BLaER1 (cell line): ENCODE measurements at regions not wholly inside any gene's neighbourhood (a gene's known extent, or its start where the extent isn't known, plus 50 kb on each side); places are given as distances from the start of the nearest gene placed in this dataset.

Experiments used
- H3K27ac ChIP-seq: shearing (Covaris generic); formaldehyde crosslinking; 2 replicates; pipeline ENCODE4 v1.8.1; 2022
- H3K27me3 ChIP-seq: shearing (Covaris generic); formaldehyde crosslinking; 2 replicates; pipeline ENCODE4 v1.8.1; 2022
- H3K36me3 ChIP-seq: shearing (Covaris generic); formaldehyde crosslinking; 2 replicates; pipeline ENCODE4 v1.8.1; 2022
- H3K4me1 ChIP-seq: shearing (Covaris generic); formaldehyde crosslinking; 2 replicates; pipeline ENCODE4 v1.8.1; 2022
- H3K4me2 ChIP-seq: shearing (Covaris generic); formaldehyde crosslinking; 2 replicates; pipeline ENCODE4 v1.8.1; 2022
- H3K4me3 ChIP-seq: shearing (Covaris generic); formaldehyde crosslinking; 2 replicates; pipeline ENCODE4 v1.8.1; 2022
- H3K9ac ChIP-seq: shearing (Covaris generic); formaldehyde crosslinking; 2 replicates; pipeline ENCODE4 v1.8.1; 2022
- H3K9me3 ChIP-seq: shearing (Covaris generic); formaldehyde crosslinking; 2 replicates; pipeline ENCODE4 v1.8.1; 2022
- H4K20me1 ChIP-seq: shearing (Covaris generic); formaldehyde crosslinking; 2 replicates; pipeline ENCODE4 v1.8.1; 2022
- Cebpa-rat ChIP-seq: shearing (Covaris generic); IDR thresholded peaks from 2 replicates; pipeline ENCODE4 v1.8.1; 2022

GRCh38 chr13:53217194-53217593, 188.6 kb downstream of the OLFM4 start:
- no peak for TF ChIP-seq Cebpa-rat
- H4K20me1 ChIP-seq: no peaks in the 10 kb centered on the region
- H3K4me1 ChIP-seq: no peaks in the 10 kb centered on the region
- no peaks in the 10 kb centered on the region for H3K27me3 ChIP-seq
- peaks cover 2% of the 10 kb centered on the region; the same call in 1 of the 2 replicates for H3K9me3 ChIP-seq
- H3K4me2 ChIP-seq: no peak overlapping the region
- H3K36me3 ChIP-seq: no peaks in the 10 kb centered on the region
- H3K27ac ChIP-seq: no peak overlapping the region
- H3K9ac ChIP-seq: no peak overlapping the region
- H3K4me3 ChIP-seq: no peak overlapping the region

DNA sequence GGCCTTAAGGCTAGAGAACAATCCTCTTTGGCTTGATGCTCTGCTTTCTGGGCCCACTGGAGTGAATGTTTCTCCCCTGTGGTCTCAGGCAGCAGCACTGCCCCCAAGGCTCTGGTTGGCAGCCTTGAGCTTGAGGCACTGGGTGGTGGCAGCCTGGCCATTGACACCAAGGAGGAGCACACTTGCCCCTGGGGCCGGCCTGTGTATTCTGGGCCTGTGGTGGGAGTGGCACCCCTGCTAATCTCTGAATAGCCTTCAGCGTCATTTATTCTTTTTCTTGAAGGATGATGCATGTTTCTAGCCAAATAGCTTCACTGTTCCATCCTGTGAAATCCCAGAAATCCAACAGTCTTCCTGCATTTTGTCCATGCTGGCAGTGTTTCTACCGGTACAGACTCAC, 191.4 kb downstream of the OLFM4 start:
- no peak overlapping the region for H3K9ac ChIP-seq
- TF ChIP-seq Cebpa-rat: no peak
- H3K9me3 ChIP-seq: peaks cover 18% of the 10 kb centered on the region
- no peak overlapping the region for H3K4me2 ChIP-seq
- no peaks in the 10 kb centered on the region for H3K27me3 ChIP-seq
- no peak overlapping the region for H3K27ac ChIP-seq
- no peaks in the 10 kb centered on the region for H4K20me1 ChIP-seq
- no peaks in the 10 kb centered on the region for H3K4me1 ChIP-seq
- H3K4me3 ChIP-seq: no peak overlapping the region
- H3K36me3 ChIP-seq: no peaks in the 10 kb centered on the region

DNA sequence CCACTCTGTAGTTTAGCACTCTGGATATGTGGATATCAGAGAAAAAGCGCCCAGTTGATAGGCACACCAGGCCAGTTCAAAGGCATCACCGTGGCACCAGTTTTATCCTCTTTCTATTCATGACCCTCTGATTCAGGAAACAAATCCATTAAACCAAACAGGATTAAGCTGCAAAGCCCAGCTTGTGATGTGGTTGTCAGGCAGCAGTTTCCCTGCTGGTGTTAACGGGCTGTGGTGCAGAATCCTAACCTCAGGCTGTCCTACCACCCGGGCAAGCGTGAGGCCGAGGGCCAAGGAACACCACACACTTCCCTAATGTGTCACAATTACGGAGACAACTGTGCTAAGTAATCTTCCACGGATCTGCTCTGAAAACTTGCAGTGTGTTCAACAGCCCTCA, 209.1 kb downstream of the OLFM4 start:
- Histone ChIP-seq H3K4me2 (peak overlapping the region; percentile 22), H3K4me1 (peaks cover 27% of the 10 kb centered on the region), H3K9me3 (no peaks in the 10 kb centered on the region), H3K36me3 (no peaks in the 10 kb centered on the region), H3K9ac (no peak overlapping the region), H3K27me3 (no peaks in the 10 kb centered on the region), H3K27ac (no peak overlapping the region), H3K4me3 (no peak overlapping the region), H4K20me1 (no peaks in the 10 kb centered on the region)
- TF ChIP-seq Cebpa-rat: no peak

- Histone ChIP-seq H4K20me1 (no peaks in the 10 kb centered on the region), H3K4me2 (0 out of 2 replicates have a peak overlapping the region, but pooled peaks have one; percentile 22), H3K9me3 (no peaks in the 10 kb centered on the region), H3K27me3 (no peaks in the 10 kb centered on the region), H3K27ac (no peak overlapping the region), H3K4me3 (no peak overlapping the region), H3K4me1 (peaks cover 27% of the 10 kb centered on the region), H3K36me3 (no peaks in the 10 kb centered on the region), H3K9ac (no peak overlapping the region)
- no peak for TF ChIP-seq Cebpa-rat
These were observed 209.6 kb downstream of the OLFM4 start for GRCh38 chr13:53238261-53238660.

GRCh38 chr13:53240401-53241025, 211.9 kb downstream of the OLFM4 start:
- no peaks in the 10 kb centered on the region for H3K36me3 ChIP-seq
- H3K4me3 ChIP-seq: no peak overlapping the region
- H3K27me3 ChIP-seq: no peaks in the 10 kb centered on the region
- H4K20me1 ChIP-seq: no peaks in the 10 kb centered on the region
- peaks cover 27% of the 10 kb centered on the region for H3K4me1 ChIP-seq
- no peaks in the 10 kb centered on the region for H3K9me3 ChIP-seq
- H3K4me2 ChIP-seq: peak overlapping the region; percentile 20
- no peak overlapping the region for H3K9ac ChIP-seq
- no peak overlapping the region for H3K27ac ChIP-seq
- no peak for TF ChIP-seq Cebpa-rat

DNA sequence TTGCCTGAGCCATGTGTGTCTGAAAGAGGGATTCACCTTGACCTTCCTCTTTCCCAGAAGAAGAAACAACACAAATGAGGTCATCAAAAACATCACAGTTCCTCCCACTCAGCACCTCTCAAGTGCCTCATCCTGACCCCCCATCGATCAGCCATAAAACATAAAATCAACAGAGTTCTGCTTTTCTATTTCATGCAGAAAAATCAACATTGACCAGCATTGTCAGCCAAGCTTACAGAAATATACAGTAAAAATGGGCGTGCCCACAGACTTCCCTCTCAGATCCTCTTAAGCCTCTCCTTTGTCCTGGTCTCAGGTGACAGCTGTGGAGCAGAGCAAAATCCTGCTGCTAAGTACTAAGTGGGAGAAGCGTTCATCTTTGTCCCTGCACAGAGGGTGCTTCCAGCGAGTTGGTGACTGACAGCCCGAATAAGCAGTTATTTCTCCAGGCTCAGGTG, 213.3 kb downstream of the OLFM4 start:
- Histone ChIP-seq H3K4me1 (peaks cover 27% of the 10 kb centered on the region), H3K9me3 (no peaks in the 10 kb centered on the region), H4K20me1 (no peaks in the 10 kb centered on the region), H3K9ac (no peak overlapping the region), H3K4me2 (no peak overlapping the region), H3K4me3 (no peak overlapping the region), H3K27me3 (no peaks in the 10 kb centered on the region), H3K27ac (no peak overlapping the region), H3K36me3 (no peaks in the 10 kb centered on the region)
- TF ChIP-seq Cebpa-rat: no peak

DNA sequence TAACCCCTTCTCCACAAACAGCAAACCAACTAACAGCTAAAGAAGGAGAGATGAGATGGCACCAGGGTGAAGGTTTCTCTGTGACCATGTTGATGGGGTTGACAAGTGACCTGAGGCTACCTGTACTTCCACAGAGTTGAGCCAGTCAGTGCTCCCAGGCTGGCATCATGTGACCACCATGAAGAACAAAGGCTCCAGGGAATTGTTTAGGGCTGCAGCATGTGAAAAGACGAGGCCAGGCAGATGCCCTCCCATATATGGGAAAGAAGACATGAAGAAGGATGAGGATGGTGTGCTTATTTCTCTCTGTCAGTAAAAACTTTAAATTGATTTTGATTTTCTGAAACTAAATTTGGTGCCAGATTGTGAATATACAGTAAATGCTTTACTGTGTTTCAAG, 220.6 kb downstream of the OLFM4 start:
- H3K27ac ChIP-seq: no peak overlapping the region
- H3K4me1 ChIP-seq: peaks cover 6% of the 10 kb centered on the region
- no peak overlapping the region for H3K4me3 ChIP-seq
- H4K20me1 ChIP-seq: no peaks in the 10 kb centered on the region
- peaks cover 7% of the 10 kb centered on the region; the same call in 1 of the 2 replicates for H3K9me3 ChIP-seq
- no peak overlapping the region for H3K4me2 ChIP-seq
- no peak for TF ChIP-seq Cebpa-rat
- no peaks in the 10 kb centered on the region for H3K36me3 ChIP-seq
- H3K9ac ChIP-seq: no peak overlapping the region
- H3K27me3 ChIP-seq: no peaks in the 10 kb centered on the region

GRCh38 chr13:53250272-53250875, 221.8 kb downstream of the OLFM4 start:
- no peaks in the 10 kb centered on the region for H3K27me3 ChIP-seq
- no peaks in the 10 kb centered on the region for H4K20me1 ChIP-seq
- H3K27ac ChIP-seq: no peak overlapping the region
- no peaks in the 10 kb centered on the region for H3K36me3 ChIP-seq
- TF ChIP-seq Cebpa-rat: no peak
- H3K9ac ChIP-seq: no peak overlapping the region
- H3K4me2 ChIP-seq: no peak overlapping the region
- no peak overlapping the region for H3K4me3 ChIP-seq
- H3K9me3 ChIP-seq: peaks cover 7% of the 10 kb centered on the region; the same call in 1 of the 2 replicates
- H3K4me1 ChIP-seq: peaks cover 6% of the 10 kb centered on the region

GRCh38 chr13:53250977-53251376, 222.4 kb downstream of the OLFM4 start:
- Histone ChIP-seq H3K36me3 (no peaks in the 10 kb centered on the region), H3K9me3 (peaks cover 7% of the 10 kb centered on the region; the same call in 1 of the 2 replicates), H3K27me3 (no peaks in the 10 kb centered on the region), H3K27ac (no peak overlapping the region), H3K4me1 (peaks cover 6% of the 10 kb centered on the region), H3K9ac (no peak overlapping the region), H4K20me1 (no peaks in the 10 kb centered on the region), H3K4me3 (no peak overlapping the region), H3K4me2 (no peak overlapping the region)
- no peak for TF ChIP-seq Cebpa-rat

- Histone ChIP-seq H4K20me1 (no peaks in the 10 kb centered on the region), H3K4me2 (no peak overlapping the region), H3K36me3 (no peaks in the 10 kb centered on the region), H3K9ac (no peak overlapping the region), H3K4me3 (no peak overlapping the region), H3K27me3 (no peaks in the 10 kb centered on the region), H3K27ac (no peak overlapping the region), H3K4me1 (peaks cover 6% of the 10 kb centered on the region), H3K9me3 (no peaks in the 10 kb centered on the region)
- TF ChIP-seq Cebpa-rat: no peak
These were observed 225.9 kb downstream of the OLFM4 start for GRCh38 chr13:53254500-53254899.
